Panc1 (cell line): ENCODE measurements at regions not wholly inside any gene's neighbourhood (a gene's known extent, or its start where the extent isn't known, plus 50 kb on each side); places are given as distances from the start of the nearest gene placed in this dataset.

Experiments
- ATAC-seq: fragments of 200-7000 bp; cut with Tn5 transposase; 2 replicates; pipeline ENCODE4 v1.9.1; 2020; ENCODE audit warnings: mild to moderate bottlenecking, moderate library complexity
- BruUV-seq: library from RNA; stranded (reverse); fragments of 400-500 nt; replicated peaks from 2 replicates; lab custom pipeline; 2021; lab: Mats Ljungman, UMichigan
- CTCF ChIA-PET: fragments of 300-600 bp; sonication (Branson Sonifier 250); formaldehyde crosslinking; loops from one replicate; lab custom pipeline; 2022; ENCODE audit warnings: antibody characterized with exemption; lab: Charles Lee
- POLR2A ChIA-PET: fragments of 300-600 bp; sonication (Branson Sonifier 250); formaldehyde crosslinking; loops from one replicate; lab custom pipeline; 2022; ENCODE audit warnings: antibody characterized with exemption; lab: Charles Lee
- DNase-seq: peaks from one replicate; pipeline ENCODE4 v3.0.0-alpha.2; 2010; ENCODE audit warnings: low read depth, low spot score
- H3K27ac ChIP-seq: 2 replicates; pipeline ENCODE4 v1.5.1; 2011; ENCODE audit warnings: mild to moderate bottlenecking, low read length, inconsistent platforms
- H3K27me3 ChIP-seq: fragments of 200-500 bp; sonication (Bioruptor generic); 2 replicates; pipeline ENCODE4 v1.6.0; 2014; ENCODE audit warnings: low read length, inconsistent platforms; ENCODE audit not compliant: control insufficient read depth, insufficient read depth
- H3K36me3 ChIP-seq: fragments of 200-500 bp; sonication (Bioruptor generic); 2 replicates; pipeline ENCODE4 v1.5.1; 2014; ENCODE audit warnings: inconsistent platforms, mild to moderate bottlenecking, low read length, moderate library complexity; ENCODE audit not compliant: control insufficient read depth, insufficient read depth
- H3K4me1 ChIP-seq: 2 replicates; pipeline ENCODE4 v1.5.1; 2011; ENCODE audit warnings: inconsistent platforms, mild to moderate bottlenecking, low read length, moderate library complexity; ENCODE audit not compliant: control insufficient read depth, insufficient read depth
- H3K4me3 ChIP-seq, 2 experiments: 2 replicates each; pipeline ENCODE4 v1.5.1; 2011 to 2012; ENCODE audit warnings: low read depth in 2 of 2, low read length in 2 of 2, mild to moderate bottlenecking in 2 of 2, inconsistent platforms in 1 of 2, moderate library complexity in 1 of 2
- H3K9me3 ChIP-seq: fragments of 200-500 bp; sonication (Bioruptor generic); 2 replicates; pipeline ENCODE4 v1.5.1; 2014; ENCODE audit warnings: low read depth, mild to moderate bottlenecking, inconsistent platforms, low read length, moderate library complexity; ENCODE audit not compliant: control insufficient read depth, insufficient read depth
- POLR2AphosphoS5 ChIP-seq: IDR thresholded peaks from 2 replicates; pipeline ENCODE4 v1.6.1; 2012; ENCODE audit warnings: mild to moderate bottlenecking, low read depth, low read length, moderate library complexity
- SIN3A ChIP-seq: IDR thresholded peaks from 2 replicates; pipeline ENCODE4 v1.6.1; 2012; ENCODE audit warnings: low read depth, mild to moderate bottlenecking, low read length, moderate library complexity, borderline replicate concordance; ENCODE audit not compliant: insufficient read depth
- TCF7L2 ChIP-seq: IDR thresholded peaks from 2 replicates; pipeline ENCODE4 v1.6.1; 2011; ENCODE audit warnings: mild to moderate bottlenecking, low read depth, low read length, inconsistent platforms
- in situ Hi-C: cut with HindIII; loops from 2 replicates; pipeline ENCODE4 v1.10.0; 2016; ENCODE audit warnings: low sequenced_read_pairs, low pct_unique_long_range_greater_than_20kb
- intact Hi-C: fragments of 100-400 bp; cut with micrococcal nuclease; formaldehyde crosslinking; loops from one replicate; pipeline ENCODE4 v1.10.0; 2022; ENCODE audit not compliant: unreplicated experiment
- TF ChIP-seq, protein P1 (sequence below): fragments of 450-650 bp; IDR thresholded peaks from 2 replicates; pipeline ENCODE4 v1.5.1; 2017; ENCODE audit warnings: mild to moderate bottlenecking
- TF ChIP-seq, protein P2 (sequence below), 2 experiments: IDR thresholded peaks; 2 replicates each; pipeline ENCODE4 v1.6.1; 2011 to 2012; ENCODE audit warnings: low read depth in 2 of 2, control low read depth in 1 of 2, low read length in 1 of 2, mild to moderate bottlenecking in 1 of 2, moderate library complexity in 1 of 2; ENCODE audit not compliant: insufficient read depth in 1 of 2

DNA sequence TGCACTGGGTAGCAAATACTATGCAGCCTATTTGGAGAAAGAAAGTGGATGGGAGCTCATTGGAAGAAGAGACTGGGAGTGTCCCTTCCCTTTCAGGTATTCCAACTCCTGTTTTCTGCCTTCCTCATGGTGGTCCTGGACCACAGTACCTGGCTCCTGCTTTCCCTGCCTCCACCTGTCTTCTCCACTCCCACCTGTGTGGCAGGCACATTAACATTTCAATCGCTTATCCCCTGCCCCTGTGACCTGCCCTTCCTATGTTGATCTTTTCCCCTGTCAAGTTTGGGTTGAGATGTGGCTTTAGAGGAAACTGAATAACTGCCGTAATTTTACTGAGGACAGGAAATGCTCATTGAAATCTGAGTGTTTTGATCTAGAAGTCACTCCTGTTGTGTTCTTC, 415.8 kb upstream of the PODXL start:
- no peaks in the 10 kb centered on the region for H3K4me1 ChIP-seq
- intact Hi-C loops (no loop called here), in situ Hi-C loops (no loop called here)
- H3K36me3 ChIP-seq = no peaks in the 10 kb centered on the region
- H3K27ac ChIP-seq = no peak overlapping the region
- 0 out of 2 replicates have a peak, but pooled peaks cover 4% of the 10 kb centered on the region for H3K27me3 ChIP-seq
- ChIA-PET CTCF (no interaction called here), POLR2A (no interaction called here)
- no peak for TF ChIP-seq SIN3A
- TF ChIP-seq, protein P1, sequence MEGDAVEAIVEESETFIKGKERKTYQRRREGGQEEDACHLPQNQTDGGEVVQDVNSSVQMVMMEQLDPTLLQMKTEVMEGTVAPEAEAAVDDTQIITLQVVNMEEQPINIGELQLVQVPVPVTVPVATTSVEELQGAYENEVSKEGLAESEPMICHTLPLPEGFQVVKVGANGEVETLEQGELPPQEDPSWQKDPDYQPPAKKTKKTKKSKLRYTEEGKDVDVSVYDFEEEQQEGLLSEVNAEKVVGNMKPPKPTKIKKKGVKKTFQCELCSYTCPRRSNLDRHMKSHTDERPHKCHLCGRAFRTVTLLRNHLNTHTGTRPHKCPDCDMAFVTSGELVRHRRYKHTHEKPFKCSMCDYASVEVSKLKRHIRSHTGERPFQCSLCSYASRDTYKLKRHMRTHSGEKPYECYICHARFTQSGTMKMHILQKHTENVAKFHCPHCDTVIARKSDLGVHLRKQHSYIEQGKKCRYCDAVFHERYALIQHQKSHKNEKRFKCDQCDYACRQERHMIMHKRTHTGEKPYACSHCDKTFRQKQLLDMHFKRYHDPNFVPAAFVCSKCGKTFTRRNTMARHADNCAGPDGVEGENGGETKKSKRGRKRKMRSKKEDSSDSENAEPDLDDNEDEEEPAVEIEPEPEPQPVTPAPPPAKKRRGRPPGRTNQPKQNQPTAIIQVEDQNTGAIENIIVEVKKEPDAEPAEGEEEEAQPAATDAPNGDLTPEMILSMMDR = no peak
- no peak for TF ChIP-seq TCF7L2
- TF ChIP-seq, protein P2, sequence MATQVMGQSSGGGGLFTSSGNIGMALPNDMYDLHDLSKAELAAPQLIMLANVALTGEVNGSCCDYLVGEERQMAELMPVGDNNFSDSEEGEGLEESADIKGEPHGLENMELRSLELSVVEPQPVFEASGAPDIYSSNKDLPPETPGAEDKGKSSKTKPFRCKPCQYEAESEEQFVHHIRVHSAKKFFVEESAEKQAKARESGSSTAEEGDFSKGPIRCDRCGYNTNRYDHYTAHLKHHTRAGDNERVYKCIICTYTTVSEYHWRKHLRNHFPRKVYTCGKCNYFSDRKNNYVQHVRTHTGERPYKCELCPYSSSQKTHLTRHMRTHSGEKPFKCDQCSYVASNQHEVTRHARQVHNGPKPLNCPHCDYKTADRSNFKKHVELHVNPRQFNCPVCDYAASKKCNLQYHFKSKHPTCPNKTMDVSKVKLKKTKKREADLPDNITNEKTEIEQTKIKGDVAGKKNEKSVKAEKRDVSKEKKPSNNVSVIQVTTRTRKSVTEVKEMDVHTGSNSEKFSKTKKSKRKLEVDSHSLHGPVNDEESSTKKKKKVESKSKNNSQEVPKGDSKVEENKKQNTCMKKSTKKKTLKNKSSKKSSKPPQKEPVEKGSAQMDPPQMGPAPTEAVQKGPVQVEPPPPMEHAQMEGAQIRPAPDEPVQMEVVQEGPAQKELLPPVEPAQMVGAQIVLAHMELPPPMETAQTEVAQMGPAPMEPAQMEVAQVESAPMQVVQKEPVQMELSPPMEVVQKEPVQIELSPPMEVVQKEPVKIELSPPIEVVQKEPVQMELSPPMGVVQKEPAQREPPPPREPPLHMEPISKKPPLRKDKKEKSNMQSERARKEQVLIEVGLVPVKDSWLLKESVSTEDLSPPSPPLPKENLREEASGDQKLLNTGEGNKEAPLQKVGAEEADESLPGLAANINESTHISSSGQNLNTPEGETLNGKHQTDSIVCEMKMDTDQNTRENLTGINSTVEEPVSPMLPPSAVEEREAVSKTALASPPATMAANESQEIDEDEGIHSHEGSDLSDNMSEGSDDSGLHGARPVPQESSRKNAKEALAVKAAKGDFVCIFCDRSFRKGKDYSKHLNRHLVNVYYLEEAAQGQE (IDR thresholded peaks at IDR 0.05; ENCODE audit: insufficient read depth in 1 of 2, low read depth in 2 of 2, low read length in 1 of 2) = no peak
- TF ChIP-seq POLR2AphosphoS5 = no peak
- no peak for DNase-seq
- H3K9me3 ChIP-seq = no peaks in the 10 kb centered on the region
- ATAC-seq = no peak
- no peak overlapping the region for H3K4me3 ChIP-seq
- no TSS peak for BruUV-seq

DNA sequence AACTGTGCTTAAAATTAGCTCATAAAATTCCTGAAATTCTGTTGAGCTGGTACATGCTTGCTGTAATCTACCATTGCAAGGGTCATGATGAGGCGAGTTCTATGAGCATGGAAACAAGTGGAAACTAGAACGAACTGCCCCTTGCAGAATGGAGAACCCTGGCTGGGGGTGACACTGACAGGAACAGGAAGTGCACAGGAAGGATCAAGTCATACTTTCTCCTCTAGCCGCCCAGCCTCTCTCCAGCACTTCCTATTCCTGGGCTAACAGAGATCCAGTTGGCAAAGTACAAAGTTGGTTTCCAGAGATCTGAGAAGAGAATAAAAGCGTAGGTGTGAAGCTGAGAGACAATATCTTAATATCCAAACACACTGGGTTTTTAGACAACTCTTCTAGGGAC, 414.2 kb upstream of the PODXL start:
- in situ Hi-C loops (no loop called here), intact Hi-C loops (no loop called here)
- Histone ChIP-seq H3K27ac (no peak overlapping the region), H3K36me3 (no peaks in the 10 kb centered on the region), H3K27me3 (peaks cover 11% of the 10 kb centered on the region), H3K4me1 (no peaks in the 10 kb centered on the region), H3K4me3 (no peak overlapping the region), H3K9me3 (no peaks in the 10 kb centered on the region)
- BruUV-seq = no TSS peak
- CTCF ChIA-PET = no interaction called here
- POLR2A ChIA-PET = no interaction called here
- ATAC-seq (no peak), DNase-seq (no peak)
- TF ChIP-seq POLR2AphosphoS5 = no peak
- no peak for TF ChIP-seq SIN3A
- TF ChIP-seq, protein P1 = no peak
- TF ChIP-seq, protein P2 (IDR thresholded peaks at IDR 0.05; ENCODE audit: insufficient read depth in 1 of 2, low read depth in 2 of 2, low read length in 1 of 2) = no peak
- TF ChIP-seq TCF7L2 = no peak
